SK-N-SH (cell line): ENCODE measurements at regions not wholly inside any gene's neighbourhood (a gene's known extent, or its start where the extent isn't known, plus 50 kb on each side); places are given as distances from the start of the nearest gene placed in this dataset.

Experiments used
- CTCF ChIA-PET: fragments of 300-600, 350-600 bp; formaldehyde crosslinking; extraction: SDS; loops from one replicate; lab custom pipeline; 2021; lab: Yijun Ruan, JAX
- POLR2A ChIA-PET: fragments of 350-600 bp; sonication (Branson Sonifier 250); formaldehyde crosslinking; extraction: SDS; loops from one replicate; lab custom pipeline; 2020; ENCODE audit warnings: antibody characterized with exemption, inconsistent platforms; lab: Yijun Ruan, JAX
- DNase-seq: peaks from one replicate; pipeline ENCODE4 v3.0.0; 2012
- H2AFZ ChIP-seq: fragments of 200-600 bp; sonication (generic); 2 replicates; pipeline ENCODE4 v1.8.1; 2016; ENCODE audit warnings: antibody characterized with exemption, mild to moderate bottlenecking, low read depth
- H3F3A ChIP-seq: fragments of 200-600 bp; sonication (generic); replicated peaks from 2 replicates; pipeline ENCODE3; 2016; ENCODE audit warnings: antibody characterized with exemption, mild to moderate bottlenecking; ENCODE audit not compliant: insufficient read depth
- H3K27ac ChIP-seq, 2 experiments: fragments of 200-500 bp in 1 of 2; fragments of 200-600 bp in 1 of 2; sonication (Bioruptor generic) in 1 of 2; sonication (generic), shearing (Covaris generic) in 1 of 2; 2 replicates each; pipeline versions ENCODE4 v1.5.1 to v1.6.1; 2014 to 2016; ENCODE audit warnings: low read depth in 2 of 2, inconsistent platforms in 1 of 2, low read length in 1 of 2, mild to moderate bottlenecking in 1 of 2, mixed read lengths in 1 of 2
- H3K27me3 ChIP-seq: fragments of 200-600 bp; sonication (generic), shearing (Covaris generic); 2 replicates; pipeline ENCODE4 v1.6.1; 2016; ENCODE audit warnings: mixed run types; ENCODE audit not compliant: insufficient read depth
- H3K36me3 ChIP-seq, 2 experiments: fragments of 200-500 bp in 1 of 2; fragments of 200-600 bp in 1 of 2; sonication (Bioruptor generic) in 1 of 2; sonication (generic) in 1 of 2; replicated peaks in 1 of 2; 2 replicates each; pipeline versions ENCODE3 to v1.5.1; 2014 to 2016; ENCODE audit warnings: low read length in 1 of 2, mild to moderate bottlenecking in 1 of 2; ENCODE audit not compliant: insufficient read depth in 2 of 2, control insufficient read depth in 1 of 2
- H3K4me1 ChIP-seq, 2 experiments: fragments of 200-500 bp in 1 of 2; fragments of 200-600 bp in 1 of 2; sonication (Bioruptor generic) in 1 of 2; sonication (generic), shearing (Covaris generic) in 1 of 2; 2 replicates each; pipeline versions ENCODE4 v1.5.1 to v1.6.1; 2014 to 2016; ENCODE audit warnings: low read depth in 1 of 2, low read length in 1 of 2, mixed run types in 1 of 2; ENCODE audit not compliant: insufficient read depth in 2 of 2, control insufficient read depth in 1 of 2
- H3K4me2 ChIP-seq: fragments of 200-600 bp; sonication (generic), shearing (Covaris generic); 2 replicates; pipeline ENCODE4 v1.6.1; 2017; ENCODE audit warnings: mixed run types
- H3K4me3 ChIP-seq, 2 experiments: fragments of 200-500 bp in 1 of 2; fragments of 200-600 bp in 1 of 2; sonication (Bioruptor generic) in 1 of 2; sonication (generic), shearing (Covaris generic) in 1 of 2; 2 replicates each; pipeline versions ENCODE4 v1.5.1 to v1.8.1; 2014 to 2016; ENCODE audit warnings: low read depth in 2 of 2, inconsistent platforms in 1 of 2, low read length in 1 of 2, mild to moderate bottlenecking in 1 of 2, mixed read lengths in 1 of 2, moderate library complexity in 1 of 2
- H3K79me2 ChIP-seq: fragments of 200-600 bp; sonication (generic); 2 replicates; pipeline ENCODE4 v1.8.1; 2017; ENCODE audit warnings: mild to moderate bottlenecking; ENCODE audit not compliant: insufficient read depth
- H3K9ac ChIP-seq: fragments of 200-600 bp; sonication (generic); 2 replicates; pipeline ENCODE4 v1.6.1; 2017; ENCODE audit warnings: mixed run types
- H3K9me2 ChIP-seq: fragments of 200-600 bp; sonication (generic); 2 replicates; pipeline ENCODE4 v1.6.1; 2017; ENCODE audit warnings: mixed run types
- H3K9me3 ChIP-seq: fragments of 200-600 bp; sonication (generic); 2 replicates; pipeline ENCODE4 v1.6.1; 2017; ENCODE audit warnings: mixed run types, mild to moderate bottlenecking, moderate library complexity
- H4K20me1 ChIP-seq: fragments of 200-600 bp; sonication (generic); 2 replicates; pipeline ENCODE4 v1.6.1; 2017; ENCODE audit warnings: mild to moderate bottlenecking, mixed run types; ENCODE audit not compliant: insufficient read depth
- ELF1 ChIP-seq: IDR thresholded peaks from 2 replicates; pipeline ENCODE4 v1.4.0; 2012
- FOSL2 ChIP-seq: IDR thresholded peaks from 2 replicates; pipeline ENCODE4 v1.4.0; 2012; ENCODE audit warnings: low read depth, mild to moderate bottlenecking, moderate library complexity, borderline replicate concordance
- FOXJ3 ChIP-seq: sonication (generic); formaldehyde crosslinking; IDR thresholded peaks from 2 replicates; pipeline ENCODE4 v1.5.1; 2020; ENCODE audit warnings: mild to moderate bottlenecking, missing genetic modification reagents
- FOXM1 ChIP-seq: IDR thresholded peaks from 2 replicates; pipeline ENCODE4 v1.4.0; 2012; ENCODE audit warnings: low read depth, mild to moderate bottlenecking
- GABPA ChIP-seq: IDR thresholded peaks from 2 replicates; pipeline ENCODE4 v1.4.0; 2012; ENCODE audit warnings: low read depth, mild to moderate bottlenecking
- MEF2A ChIP-seq: IDR thresholded peaks from 2 replicates; pipeline ENCODE4 v1.4.0; 2012; ENCODE audit warnings: low read depth, borderline replicate concordance
- MXI1 ChIP-seq: IDR thresholded peaks from 2 replicates; pipeline ENCODE4 v1.6.1; 2012; ENCODE audit warnings: mild to moderate bottlenecking, low read depth, low read length, improper control_type of control experiment
- NRF1 ChIP-seq: IDR thresholded peaks from 2 replicates; pipeline ENCODE4 v1.6.1; 2012; ENCODE audit warnings: low read depth, mild to moderate bottlenecking, low read length
- PBX3 ChIP-seq: IDR thresholded peaks from 2 replicates; pipeline ENCODE4; 2012
- POLR2AphosphoS5 ChIP-seq: IDR thresholded peaks from 2 replicates; pipeline ENCODE4 v1.6.1; 2012; ENCODE audit warnings: low read depth, low read length
- RAD21 ChIP-seq: IDR thresholded peaks from 2 replicates; pipeline ENCODE4 v1.6.1; 2012; ENCODE audit warnings: mild to moderate bottlenecking, low read length
- RXRA ChIP-seq: IDR thresholded peaks from 2 replicates; pipeline ENCODE4 v1.4.0; 2012; ENCODE audit warnings: low read depth, mild to moderate bottlenecking, borderline replicate concordance
- TAF1 ChIP-seq: IDR thresholded peaks from 2 replicates; pipeline ENCODE4 v1.6.1; 2012; ENCODE audit warnings: low read depth, mild to moderate bottlenecking, low read length, moderate library complexity, borderline replicate concordance
- USF2 ChIP-seq: fragments of 150-350 bp; IDR thresholded peaks from 2 replicates; pipeline ENCODE4 v1.6.1; 2017; ENCODE audit warnings: antibody characterized with exemption, low read length, low read depth, borderline replicate concordance
- YY1 ChIP-seq: IDR thresholded peaks from 2 replicates; pipeline ENCODE4 v1.4.0; 2012; ENCODE audit warnings: low read depth, mild to moderate bottlenecking
- WGBS: methylation state at CpG from one replicate; pipeline ENCODE4 v1.1.6; 2017; ENCODE audit warnings: low lambda C conversion rate; 5-methylcytosine and 5-hydroxymethylcytosine counted together

- POLR2A ChIA-PET: no interaction called here
- Histone ChIP-seq H3K4me1 (no peaks in the 10 kb centered on the region), H3K27me3 (no peaks in the 10 kb centered on the region), H3K4me3 (no peak overlapping the region), H3K9me3 (no peaks in the 10 kb centered on the region), H2AFZ (no peak overlapping the region), H3K9ac (no peak overlapping the region), H3K9me2 (no peaks in the 10 kb centered on the region), H3K4me2 (no peak overlapping the region), H4K20me1 (no peaks in the 10 kb centered on the region), H3K36me3 (no peaks in the 10 kb centered on the region), H3K79me2 (no peaks in the 10 kb centered on the region), H3K27ac (no peak overlapping the region), H3F3A (no peaks in the 10 kb centered on the region)
- 94% methylated on average over 1 of the region's 1 CpG for WGBS
- TF ChIP-seq NRF1: no peak
- no peak for TF ChIP-seq YY1
- no peak for TF ChIP-seq FOXJ3 (CRISPR knock-in tag)
- TF ChIP-seq PBX3: no peak
- CTCF ChIA-PET: no interaction called here
- no peak for DNase-seq
Measured at GRCh38 chr13:73292127-73292526, 233.3 kb downstream of the KLF5 start.

GRCh38 chr13:73290844-73291243 is 232.0 kb downstream of the KLF5 start:
- no peak for DNase-seq
- WGBS: 54% methylated on average over 4 of the region's 4 CpGs
- Histone ChIP-seq H2AFZ (no peak overlapping the region), H3K27me3 (no peaks in the 10 kb centered on the region), H3K9me2 (no peaks in the 10 kb centered on the region), H3K79me2 (no peaks in the 10 kb centered on the region), H3K4me1 (no peaks in the 10 kb centered on the region), H3K4me2 (no peak overlapping the region), H3K9ac (no peak overlapping the region), H3K36me3 (no peaks in the 10 kb centered on the region), H3K27ac (no peak overlapping the region), H3F3A (no peaks in the 10 kb centered on the region), H3K9me3 (no peaks in the 10 kb centered on the region), H4K20me1 (no peaks in the 10 kb centered on the region), H3K4me3 (no peak overlapping the region)
- CTCF ChIA-PET: no interaction called here
- POLR2A ChIA-PET: no interaction called here
- no peak for TF ChIP-seq MXI1
- no peak for TF ChIP-seq RXRA
- TF ChIP-seq USF2: no peak
- TF ChIP-seq FOXM1: no peak
- TF ChIP-seq GABPA: no peak
- no peak for TF ChIP-seq FOSL2
- TF ChIP-seq POLR2AphosphoS5: no peak
- no peak for TF ChIP-seq TAF1

GRCh38 chr13:73288596-73288995 is 229.8 kb downstream of the KLF5 start:
- ChIA-PET CTCF (interaction anchor here (0.5 kb wide), 1 partner anchor 28 kb away, joined by 3 read pairs; no protein-coding TSS in a partner anchor), POLR2A (no interaction called here)
- no peak for TF ChIP-seq ELF1
- no peak for TF ChIP-seq RAD21
- no peak for TF ChIP-seq FOXM1
- no peak for TF ChIP-seq MEF2A
- Histone ChIP-seq H3K4me3 (no peak overlapping the region), H3K9me2 (no peaks in the 10 kb centered on the region), H4K20me1 (no peaks in the 10 kb centered on the region), H3F3A (no peaks in the 10 kb centered on the region), H3K4me1 (no peaks in the 10 kb centered on the region), H3K4me2 (no peak overlapping the region), H3K36me3 (no peaks in the 10 kb centered on the region), H3K27ac (no peak overlapping the region), H3K9ac (no peak overlapping the region), H3K9me3 (no peaks in the 10 kb centered on the region), H3K27me3 (no peaks in the 10 kb centered on the region), H3K79me2 (no peaks in the 10 kb centered on the region), H2AFZ (0 out of 2 replicates have a peak overlapping the region, but pooled peaks have one; percentile 24)
- DNase-seq: no peak
- 71% methylated on average over 6 of the region's 6 CpGs for WGBS
